T-helper 1 cell treated with Interleukin-12 subunit alpha and Interleukin-12 subunit beta and Interleukin-4 antibody, amounts not matched to agents 30 ng/mL and 1 ng/mL, for 36 hours (primary cell): ENCODE measurements at regions not wholly inside any gene's neighbourhood (a gene's known extent, or its start where the extent isn't known, plus 50 kb on each side); places are given as distances from the start of the nearest gene placed in this dataset.

Experiments used
- intact Hi-C: fragments of 100-400 bp; cut with micrococcal nuclease; formaldehyde crosslinking; loops from one replicate; pipeline ENCODE4 v1.15.1; 2024

DNA sequence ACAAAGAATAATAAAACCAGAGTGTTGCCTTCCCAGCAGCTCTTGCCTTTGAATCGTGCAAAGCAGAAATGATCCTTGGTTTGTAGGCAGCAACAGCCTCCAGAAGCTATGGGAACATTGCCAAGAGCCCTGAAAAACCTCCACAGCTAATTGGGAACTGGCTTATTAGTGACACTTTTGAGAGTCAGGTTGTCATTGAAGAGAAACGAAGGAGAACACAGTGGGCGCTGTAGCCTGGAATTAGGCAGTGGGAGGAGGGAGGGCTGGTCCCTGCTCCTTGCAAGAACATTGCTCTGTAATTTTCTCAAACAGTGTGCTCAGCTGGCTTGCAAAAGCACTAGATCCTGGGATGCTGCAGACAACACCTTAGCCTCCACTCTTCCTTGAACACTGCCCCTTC lies 331.5 kb upstream of the EMCN start:
- intact Hi-C loops, result loop anchor here (5.0 kb wide), 1 partner anchor 748 kb away; no protein-coding TSS in a partner anchor

DNA sequence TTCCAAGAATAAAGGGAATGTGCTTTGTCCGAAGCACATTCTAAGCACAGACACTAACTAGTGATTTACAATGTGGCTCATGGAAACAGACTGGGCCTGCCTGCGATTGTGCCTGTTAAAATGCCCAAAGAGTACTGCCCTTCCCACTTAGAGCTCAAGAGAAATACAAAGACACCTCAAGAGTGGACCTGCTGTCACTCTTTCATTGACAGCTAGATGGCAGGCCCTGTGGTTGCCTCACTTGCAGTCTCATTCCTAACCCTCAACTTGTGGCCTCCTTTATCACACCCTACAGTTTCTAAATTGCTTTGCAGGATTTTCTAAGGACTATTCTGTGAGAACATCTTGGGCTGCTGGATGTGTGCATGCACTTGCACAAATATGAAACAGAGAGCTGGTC lies 331.0 kb upstream of the EMCN start:
- intact Hi-C loops, result loop anchor here (5.0 kb wide), 1 partner anchor 748 kb away; no protein-coding TSS in a partner anchor

DNA sequence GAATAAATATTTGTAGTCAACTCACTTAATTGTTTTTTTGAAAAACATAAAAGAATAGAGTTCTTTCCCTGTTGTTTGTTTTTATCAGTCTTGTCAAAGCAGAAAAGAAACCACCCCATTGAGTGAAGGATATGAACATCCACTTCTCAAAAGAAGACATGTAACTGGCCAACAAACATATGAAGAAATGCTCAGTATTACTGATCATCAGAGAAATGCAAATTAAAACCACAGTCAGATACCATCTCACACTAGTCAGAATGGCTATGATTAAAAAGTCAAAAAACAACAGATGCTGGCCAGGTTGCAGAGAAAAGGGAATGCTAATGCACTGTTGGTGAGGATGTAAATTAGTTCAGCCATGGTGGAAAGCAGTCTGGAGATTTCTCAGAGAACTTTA lies 326.1 kb upstream of the EMCN start:
- intact Hi-C loops, result no loop called here

DNA sequence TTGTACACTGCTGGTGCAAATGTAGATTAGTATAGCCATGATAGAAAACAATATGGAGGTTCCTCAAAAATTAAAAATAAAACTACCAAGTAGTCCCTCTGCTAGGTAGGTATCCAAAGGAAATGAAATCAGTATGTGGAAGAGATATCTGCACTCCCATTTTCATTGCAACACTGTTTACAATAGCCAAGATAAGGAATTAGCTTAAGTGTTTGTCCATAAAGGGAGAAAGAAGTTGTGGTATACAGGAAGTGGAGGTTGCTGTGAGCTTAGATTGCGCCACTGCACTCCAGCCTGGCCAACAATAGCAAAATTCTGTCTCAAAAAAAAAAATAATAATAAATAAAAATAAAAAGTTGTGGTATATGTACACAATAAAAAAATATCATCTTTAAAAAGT lies 325.0 kb upstream of the EMCN start:
- intact Hi-C loops, result no loop called here

DNA sequence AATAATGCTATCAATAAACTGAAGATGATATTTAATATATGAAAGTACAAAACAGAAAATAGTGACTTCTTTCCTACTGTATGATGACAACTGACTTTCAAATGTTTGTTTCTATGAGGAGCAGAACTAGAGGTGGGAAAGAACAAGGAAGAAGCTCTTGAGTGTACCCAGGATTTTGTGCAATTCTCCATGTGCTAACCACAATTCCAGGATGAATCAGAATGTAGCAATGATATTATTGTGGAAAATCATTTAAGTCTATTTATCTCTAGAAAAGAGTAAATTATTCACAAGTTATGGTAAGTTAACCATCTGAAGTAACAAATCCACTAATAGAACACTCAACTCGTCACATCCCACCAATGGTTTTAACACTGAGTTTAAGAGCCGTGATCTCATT lies 324.1 kb upstream of the EMCN start:
- intact Hi-C loops, result no loop called here

DNA sequence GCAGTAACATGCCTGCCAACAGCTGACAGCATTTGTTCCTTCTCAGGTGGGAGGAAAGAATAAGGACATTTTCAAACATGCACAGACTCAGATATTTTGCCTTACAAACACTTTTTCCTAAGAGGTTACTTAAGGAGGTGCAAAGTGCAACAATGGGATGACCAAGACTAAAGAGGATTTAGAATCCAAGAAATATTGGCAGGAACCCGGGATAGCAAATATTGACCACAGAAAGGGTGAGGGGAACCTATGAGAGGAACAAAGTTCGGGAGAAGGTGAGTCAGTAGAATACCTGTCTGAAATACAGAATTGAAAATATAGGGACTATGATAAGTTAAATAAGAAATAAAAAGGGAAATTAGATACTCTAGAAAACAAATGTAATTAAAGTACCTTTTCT lies 321.9 kb upstream of the EMCN start:
- intact Hi-C loops, result no loop called here

DNA sequence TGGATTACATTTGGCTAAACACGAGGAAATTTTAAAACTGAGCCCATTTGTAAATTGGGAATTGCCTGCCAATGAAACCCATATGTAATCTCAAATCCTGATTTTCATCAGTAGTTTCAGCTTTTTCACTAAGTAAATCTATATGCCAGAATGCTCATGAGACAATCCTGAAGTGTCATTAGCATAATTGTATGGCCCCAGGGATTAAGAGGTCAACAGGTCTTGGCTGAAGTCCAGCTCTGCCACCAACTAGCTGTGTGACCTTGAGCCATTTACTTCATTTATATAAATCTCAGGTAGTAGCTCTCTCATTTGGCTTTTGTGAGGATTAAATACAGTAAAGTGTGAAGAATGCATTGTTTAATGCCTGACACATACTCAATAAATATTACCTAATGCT lies 320.5 kb upstream of the EMCN start:
- intact Hi-C loops, result no loop called here

DNA sequence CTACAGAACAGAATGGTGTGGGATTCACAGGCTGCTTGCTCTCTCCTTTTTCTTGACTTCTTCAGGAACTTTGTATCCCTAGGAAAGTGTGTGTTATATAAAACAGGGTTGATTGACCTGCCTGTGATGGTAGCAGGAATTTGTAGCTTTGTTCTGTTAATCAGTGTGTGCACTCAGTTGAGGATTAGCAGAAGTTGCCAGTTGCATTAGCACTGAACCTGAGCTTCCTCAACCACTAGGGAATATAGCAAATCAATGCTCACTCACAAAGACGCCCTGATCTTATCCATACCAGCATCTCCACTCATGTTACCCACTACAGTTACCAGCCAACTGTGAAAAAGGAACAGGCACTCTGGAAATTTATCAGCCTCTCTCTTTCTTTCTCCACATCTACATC lies 319.1 kb upstream of the EMCN start:
- intact Hi-C loops, result no loop called here

DNA sequence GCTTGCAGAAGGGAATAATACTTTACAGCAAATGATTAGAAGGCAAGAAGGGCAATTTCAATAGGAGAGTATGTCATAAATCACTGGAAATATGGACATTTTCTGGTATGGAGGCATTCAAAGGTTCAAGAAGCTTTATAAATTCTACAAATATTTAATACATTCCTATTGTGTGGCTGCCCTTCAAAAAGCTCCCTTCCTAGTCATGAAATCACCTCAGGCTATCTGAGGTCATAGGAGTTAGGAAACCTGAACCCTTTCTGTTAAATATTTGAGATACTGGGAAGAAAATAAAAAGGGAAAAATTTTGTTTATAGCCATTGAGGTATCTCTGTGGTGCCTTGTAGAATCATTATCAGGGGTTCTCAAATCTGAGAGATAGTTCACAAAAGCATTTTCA lies 316.8 kb upstream of the EMCN start:
- intact Hi-C loops, result no loop called here

DNA sequence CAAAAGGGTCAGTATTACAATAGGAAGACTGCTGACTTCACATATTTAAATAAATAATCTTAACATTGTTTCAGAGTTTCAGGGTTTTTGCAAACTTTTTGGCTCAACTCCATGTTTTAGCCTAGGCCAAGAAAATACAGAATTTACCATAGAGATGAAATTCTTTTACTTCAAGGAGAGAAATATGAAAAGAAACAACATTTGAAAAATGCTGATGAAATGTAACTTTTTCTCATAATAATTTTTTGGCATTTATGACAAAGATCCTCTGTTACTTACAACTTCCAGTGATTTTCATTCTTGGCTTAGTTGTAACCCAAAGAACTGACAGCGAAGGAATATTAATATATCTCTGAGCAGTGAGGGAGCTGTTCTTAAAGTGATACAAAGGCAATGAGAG lies 316.1 kb upstream of the EMCN start:
- intact Hi-C loops, result no loop called here

DNA sequence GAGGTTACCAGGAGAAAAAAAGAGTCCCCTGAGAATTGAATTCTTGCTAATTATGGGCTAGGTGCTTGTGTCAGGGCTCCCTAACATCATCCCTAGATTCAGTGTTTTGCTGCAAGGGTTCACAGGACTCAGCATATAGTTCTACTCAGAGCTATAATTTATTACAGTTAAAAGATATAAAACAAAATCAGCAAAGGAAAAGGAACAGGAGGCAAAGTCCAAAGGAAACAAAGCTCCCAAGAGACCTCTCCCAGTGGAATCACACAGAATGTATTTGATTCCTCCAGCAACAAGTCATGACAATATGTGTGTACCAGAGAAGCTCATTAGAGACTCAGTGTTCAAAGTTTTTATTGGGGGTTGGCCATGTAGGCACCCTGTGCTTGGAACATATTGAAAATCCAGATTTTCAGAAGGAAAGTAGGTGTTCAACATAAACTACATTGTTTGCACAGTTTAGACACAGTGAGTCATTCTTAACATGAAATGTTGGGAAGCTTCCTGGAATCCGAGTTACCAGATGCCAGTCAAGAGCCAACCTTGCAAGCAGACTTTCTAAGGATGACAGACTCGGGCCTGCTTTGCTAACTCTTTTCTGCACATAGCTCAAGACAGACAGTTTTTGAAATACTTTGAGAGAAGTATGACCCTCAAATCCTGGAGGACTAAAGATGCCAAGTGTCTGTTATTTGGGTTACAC lies 311.3 kb upstream of the EMCN start:
- intact Hi-C loops, result no loop called here

DNA sequence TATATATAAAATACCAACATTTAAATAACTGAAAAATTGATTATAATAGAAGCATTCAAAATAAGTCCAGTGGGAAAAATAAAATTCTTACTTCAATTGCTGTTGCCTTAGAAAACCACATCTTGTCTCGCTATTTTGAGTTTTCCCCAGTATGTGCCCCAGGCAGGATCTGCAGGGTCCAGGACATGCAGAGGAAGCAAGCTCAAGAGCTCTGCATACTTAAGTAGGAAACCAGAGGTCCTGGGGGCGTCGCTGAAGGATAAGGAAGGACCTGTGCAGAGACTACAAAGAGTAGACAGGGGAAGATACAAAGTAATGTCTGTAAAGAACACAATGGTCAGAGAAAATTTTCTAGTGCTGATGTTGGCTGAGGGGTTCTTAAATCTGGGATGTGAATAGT lies 310.5 kb upstream of the EMCN start:
- intact Hi-C loops, result no loop called here

DNA sequence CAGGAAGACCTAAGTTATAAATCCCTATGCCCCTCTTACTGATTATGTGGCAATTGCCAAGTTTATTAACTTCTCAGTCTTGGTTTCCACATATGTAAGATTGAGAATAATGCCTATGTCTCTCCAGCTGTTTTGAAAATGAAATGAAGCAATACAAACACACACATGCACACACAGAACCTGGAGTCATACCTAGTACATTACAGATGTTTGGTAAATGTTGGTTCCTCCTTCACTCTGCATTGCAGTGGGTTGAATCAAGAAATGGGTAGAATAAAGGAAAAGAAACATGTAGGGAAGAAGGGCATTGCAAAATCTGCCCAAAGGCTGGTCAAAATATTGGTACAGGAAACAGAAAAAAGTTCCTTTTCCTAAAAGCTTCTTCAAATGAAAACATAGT lies 309.9 kb upstream of the EMCN start:
- intact Hi-C loops, result no loop called here

DNA sequence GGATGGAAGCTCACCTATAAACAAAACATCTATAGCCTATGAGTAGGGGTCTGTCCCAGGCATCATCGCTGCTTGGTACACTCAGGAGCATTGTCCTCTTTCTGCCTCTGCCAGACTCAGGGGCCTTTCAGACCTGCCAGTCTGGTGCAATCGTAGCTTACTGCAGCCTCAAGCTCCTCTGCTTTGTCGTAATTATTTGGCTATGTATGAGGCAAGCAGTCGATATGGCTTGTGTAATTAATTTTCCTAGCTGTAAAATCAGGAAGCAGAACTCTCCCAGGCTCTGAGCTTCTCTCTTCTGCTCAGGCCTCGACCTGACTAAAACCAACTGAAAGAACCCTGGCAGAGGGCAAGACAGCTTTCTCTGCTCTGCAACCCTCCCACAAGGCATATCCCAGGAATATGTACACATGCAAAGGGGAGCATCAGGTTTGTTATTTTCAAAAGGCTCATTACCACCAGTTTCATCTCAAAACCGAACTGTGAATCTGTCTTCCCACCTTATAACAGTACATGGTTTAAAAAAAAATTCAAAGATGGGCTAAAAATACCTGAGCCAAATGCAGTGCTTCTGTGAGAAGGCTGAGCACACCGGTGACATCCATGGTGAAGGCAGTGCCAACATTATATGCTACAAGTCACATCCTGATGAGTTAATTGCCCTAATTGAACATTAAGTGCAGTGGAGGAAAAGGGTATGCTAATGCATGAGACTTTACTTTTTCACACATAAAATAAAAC lies 309.2 kb upstream of the EMCN start:
- intact Hi-C loops, result no loop called here

DNA sequence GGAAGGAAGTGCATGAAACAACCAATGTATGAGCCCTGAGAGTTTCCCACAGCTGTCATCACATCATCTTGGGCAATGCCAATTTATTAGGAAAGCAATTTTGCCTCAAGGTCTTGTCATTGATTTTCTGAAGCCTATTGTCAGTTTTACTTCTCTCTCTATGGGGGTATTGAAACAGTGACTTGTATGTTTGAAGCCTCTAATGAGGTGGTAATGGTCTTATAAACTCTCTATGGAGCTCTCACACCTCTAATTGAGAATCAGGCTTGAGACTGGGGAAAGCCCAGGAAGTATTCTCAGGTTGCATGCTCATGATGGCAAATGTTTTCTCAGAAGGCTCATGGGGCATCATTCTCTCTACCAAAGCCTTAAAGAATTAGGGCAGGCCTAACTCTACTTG lies 308.2 kb upstream of the EMCN start:
- intact Hi-C loops, result no loop called here

DNA sequence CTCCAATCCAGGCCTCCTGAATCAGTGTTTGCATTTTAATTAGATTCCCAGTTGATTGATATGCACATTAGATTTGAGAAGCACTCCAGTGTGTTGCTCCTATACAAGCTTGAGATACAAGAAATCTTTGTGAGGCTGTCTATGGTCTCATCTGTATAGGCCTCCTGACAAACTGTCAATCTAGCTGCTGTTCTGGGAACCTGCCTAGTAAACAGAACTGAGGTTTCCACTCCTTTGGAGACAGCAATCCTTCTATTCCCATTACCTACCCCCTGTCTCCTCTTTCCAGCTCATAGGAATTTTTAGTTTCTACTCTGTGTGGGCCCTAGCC lies 306.1 kb upstream of the EMCN start:
- intact Hi-C loops, result loop anchor here (1.0 to 5.0 kb wide), 5 partner anchors 196 to 732 kb away; partner anchors contain the start of gene PPP3CA

DNA sequence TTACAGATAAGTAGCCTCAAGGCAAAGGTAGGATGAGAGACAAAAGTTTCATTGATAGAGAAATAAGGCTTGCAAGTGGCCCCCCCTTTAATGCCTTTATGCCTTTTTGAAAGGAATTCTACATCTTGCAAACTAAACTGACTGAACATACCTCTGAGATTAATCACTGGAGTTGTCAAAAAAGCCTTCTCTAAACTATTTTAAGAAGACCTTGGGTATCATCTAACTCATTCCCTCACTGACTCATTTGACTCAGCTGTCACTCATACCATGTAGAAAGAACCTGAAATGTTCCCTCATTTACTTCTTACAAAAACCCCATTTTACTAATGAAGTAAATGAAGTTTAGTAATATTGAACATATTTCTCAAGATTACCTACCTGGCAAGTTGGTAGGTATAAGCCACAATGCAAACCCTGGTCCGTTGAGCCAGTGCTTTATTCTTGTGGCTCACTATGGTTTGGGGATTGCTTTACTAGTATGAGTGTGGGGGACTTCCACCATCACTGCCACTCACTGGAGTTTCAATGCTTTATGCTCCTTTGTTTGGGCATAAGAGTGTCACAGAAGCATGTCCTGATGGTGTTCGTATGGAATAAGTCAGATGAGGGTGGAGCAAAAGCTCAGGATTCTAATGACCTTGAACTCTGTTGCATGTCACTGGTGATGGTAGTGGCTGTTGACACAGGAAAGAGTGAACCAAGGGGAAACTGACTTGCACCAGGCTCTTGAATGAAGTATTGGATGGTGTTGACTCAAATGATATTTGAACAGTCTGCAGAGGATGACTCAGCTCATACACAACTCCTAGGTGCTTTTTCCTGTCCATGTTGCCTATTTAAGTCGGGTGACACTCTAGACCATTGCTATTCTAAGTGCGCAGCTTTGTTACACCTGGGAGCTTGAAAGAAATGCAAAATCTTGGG lies 305.5 kb upstream of the EMCN start:
- intact Hi-C loops, result loop anchor here (1.0 to 5.0 kb wide), 5 partner anchors 197 to 731 kb away; partner anchors contain the start of gene PPP3CA

DNA sequence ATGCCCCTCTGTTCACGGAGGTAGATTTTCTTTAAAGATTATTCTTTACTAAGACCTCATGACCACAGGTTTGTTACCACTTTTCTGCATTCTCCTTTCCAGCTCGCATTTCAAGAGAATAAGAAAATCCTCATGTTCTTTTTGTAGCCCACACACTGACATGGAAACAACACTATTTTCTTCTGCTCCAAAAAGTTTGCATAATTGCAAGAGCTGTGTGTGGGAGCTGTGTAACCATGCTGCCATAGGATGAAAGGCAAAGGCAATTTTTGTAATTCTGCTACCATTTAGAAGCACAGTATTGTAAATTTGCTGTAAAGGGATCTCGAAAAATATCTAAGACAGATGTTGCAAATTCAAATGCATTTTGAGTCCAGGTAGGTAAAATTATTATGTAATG lies 302.4 kb upstream of the EMCN start:
- intact Hi-C loops, result loop anchor here (5.0 kb wide), 3 partner anchors 507 to 728 kb away; no protein-coding TSS in a partner anchor

DNA sequence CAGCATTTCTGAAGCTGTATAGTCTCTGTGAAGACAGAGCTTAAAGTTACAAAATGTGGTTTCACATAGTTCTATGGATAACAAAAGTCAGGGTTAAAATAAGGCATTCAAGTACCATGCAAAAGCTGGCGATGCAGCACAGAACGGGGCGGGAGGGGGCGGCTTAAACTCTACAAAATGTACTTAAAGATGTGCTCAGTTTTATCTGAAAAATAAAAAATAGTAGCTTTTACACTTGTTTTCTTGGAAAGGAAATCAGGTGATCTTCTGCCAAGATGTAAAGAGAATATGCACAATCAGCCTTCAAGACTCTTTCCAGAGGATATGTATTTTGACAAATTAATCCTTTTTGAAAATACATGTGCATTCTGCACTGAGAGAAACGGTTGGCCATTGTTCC lies 301.7 kb upstream of the EMCN start:
- intact Hi-C loops, result no loop called here

DNA sequence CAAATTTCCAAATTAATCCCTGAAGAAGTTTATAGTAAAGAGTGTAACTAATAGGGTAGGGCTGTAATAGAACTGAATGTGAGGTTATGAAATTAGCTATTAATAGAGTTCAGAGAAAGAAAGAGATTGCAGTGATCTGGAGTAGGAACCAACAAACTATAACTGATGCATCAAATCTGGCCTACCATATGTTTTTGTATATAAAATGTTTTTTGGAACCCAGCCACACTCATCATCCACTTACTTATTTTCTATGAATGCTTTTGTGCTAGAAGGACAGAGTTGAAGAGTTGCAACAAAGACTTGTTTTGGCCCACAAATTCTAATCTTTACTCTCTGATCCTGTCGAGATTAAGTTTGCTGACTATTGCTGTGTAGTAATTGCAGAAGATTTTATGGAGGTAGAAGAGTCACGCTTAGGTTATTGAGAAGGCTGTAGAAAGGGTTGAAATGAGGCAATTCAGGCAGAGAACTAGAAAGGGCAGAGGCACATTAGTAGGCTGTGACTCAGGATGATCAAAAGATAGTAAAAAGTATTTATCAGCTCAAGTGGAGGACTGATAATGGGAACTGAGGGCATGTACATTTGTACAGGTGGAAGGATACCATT lies 298.7 kb upstream of the EMCN start:
- intact Hi-C loops, result no loop called here

DNA sequence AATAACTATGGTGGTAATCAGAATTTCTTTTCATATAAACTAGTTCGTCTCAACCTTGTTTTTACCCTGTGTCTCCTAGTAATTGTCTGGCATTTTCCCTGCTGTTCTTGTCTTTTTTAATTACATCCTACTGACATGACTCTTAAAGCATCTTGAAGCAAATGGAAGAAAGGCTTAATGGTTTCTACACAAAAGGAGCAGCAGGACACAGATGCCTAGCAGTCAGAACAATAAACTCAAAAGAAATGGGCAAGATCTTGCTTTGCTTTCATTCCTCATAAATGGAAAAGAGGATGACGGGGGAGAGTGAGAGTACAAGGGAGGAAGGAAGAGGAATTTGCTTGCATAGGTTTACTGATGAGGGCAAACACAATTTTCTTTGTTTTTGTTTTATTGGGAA lies 293.2 kb upstream of the EMCN start:
- intact Hi-C loops, result no loop called here

DNA sequence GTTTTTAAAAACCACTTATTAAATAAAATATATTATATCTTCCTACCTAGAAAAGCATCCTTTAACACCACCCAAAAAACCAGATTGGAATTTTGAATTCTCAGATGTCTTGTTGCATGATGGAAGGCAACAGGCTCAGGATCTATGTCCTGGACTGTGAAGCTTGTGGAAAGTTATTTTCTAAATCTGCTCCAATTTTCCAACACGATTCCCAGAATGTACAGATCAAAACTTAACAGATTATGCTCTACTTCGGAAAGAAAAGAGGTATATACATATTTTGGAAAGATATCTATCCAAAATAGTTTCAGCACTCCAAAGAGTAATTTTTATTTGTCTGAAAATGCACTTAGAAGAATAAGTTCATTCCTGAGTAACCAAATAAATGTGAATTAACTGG lies 291.7 kb upstream of the EMCN start:
- intact Hi-C loops, result no loop called here
